Kidney tubule cell (primary cell): ENCODE measurements at regions not wholly inside any gene's neighbourhood (a gene's known extent, or its start where the extent isn't known, plus 50 kb on each side); places are given as distances from the start of the nearest gene placed in this dataset.
A peak's percentile ranks its signal among the peaks of the same experiment; 100 is the strongest.

Experiments used
- DNase-seq: peaks from one replicate; pipeline ENCODE4 v3.0.0-alpha.2; 2018; ENCODE audit warnings: low spot score

DNA sequence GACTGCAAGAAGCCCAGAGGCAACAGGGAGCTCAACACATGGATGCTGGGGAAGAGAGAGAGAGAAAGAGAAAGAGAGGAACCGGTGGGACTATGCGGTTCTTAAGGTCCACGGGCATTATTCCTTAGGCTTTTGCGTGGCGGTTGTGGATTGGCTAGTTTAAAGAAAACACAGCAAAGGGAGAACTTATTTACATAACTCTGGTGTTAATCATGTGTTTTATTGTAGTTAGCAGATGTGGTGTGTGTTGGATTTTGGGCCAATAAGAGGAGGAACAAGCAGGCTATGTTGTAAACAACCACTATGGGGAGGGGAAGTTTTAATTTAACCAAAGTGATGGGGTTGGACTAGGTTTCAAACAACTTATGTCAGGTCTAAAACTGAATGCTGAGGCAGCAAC, 275.3 kb upstream of the KLF12 start:
- DNase-seq = no peak

DNA sequence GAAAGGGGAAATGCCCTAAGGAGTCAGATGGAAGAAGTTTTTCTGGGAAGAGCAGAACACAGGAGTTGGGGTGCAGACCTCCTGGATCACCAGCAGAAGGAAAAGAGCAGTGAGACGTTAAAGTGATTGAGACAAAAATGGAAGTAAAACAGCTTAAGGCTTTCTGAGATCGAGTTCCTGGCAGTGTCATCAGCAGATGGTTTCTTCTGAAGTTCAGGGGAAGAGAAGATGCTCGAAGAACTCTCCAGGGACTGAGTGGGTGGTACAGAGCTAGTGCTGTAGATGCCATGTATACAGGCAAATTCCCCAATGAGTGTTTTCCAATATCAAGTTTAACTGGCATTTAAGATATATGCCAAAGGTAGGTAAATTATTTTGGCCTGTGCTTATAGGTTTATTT, 272.2 kb upstream of the KLF12 start:
- DNase-seq = no peak

DNA sequence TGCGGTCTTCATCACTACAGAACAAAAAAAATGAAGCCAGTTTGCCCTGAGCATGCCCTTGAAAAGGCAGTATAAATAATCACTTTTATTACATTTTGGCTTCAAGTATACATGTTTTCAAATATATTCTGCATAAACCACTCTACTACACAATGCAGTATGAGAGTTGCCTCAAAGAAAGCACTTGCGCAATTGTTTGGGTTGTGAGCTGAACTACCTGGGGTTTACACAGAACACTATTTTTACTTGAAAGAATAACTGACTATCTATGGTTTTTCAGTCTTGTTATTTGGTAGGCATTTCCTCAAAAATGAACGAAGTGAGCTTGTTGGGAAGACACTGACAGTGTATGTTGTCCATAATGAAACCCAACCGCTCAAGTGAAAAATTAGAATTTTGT, 264.4 kb upstream of the KLF12 start:
- no peak for DNase-seq

DNA sequence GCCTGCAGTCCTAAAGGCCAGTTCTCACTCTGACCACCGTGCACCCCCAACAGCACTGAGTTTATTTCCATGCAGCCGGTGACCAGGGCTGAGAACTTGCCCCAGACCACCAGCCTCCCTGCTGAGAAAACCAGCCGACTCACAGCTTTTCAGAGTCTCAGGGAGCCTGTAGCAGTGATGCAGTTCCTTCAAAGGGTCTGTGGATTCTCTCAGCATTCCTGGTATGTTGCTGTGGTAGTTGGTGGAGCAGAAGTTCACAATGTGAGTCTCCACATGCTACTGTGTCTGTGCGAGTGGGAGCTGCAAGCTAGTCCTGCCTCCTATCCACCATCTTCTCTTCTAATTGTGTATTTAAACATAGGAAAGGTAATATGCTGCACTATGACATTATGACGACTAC, 254.9 kb upstream of the KLF12 start:
- no peak for DNase-seq

DNA sequence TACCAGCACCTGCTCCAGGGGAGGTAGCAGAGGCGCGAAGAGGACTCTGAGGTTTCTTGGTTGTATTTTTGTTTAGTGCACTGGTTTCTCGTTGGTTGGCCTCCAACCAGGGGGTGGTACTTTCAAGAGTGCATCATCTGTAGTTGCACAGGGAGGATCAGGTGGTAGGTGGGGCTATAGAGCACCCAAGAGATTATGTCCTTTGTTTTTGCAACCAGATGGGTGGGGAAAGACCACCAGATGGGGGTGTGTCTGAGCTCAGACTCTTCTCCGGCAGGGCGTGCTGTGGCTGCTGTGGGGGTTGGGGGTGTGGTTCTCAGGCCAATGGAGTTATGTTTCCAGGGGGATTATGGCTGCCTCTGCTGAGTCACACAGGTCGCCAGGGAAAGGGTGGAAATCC, 254.4 kb upstream of the KLF12 start:
- no peak for DNase-seq

DNA sequence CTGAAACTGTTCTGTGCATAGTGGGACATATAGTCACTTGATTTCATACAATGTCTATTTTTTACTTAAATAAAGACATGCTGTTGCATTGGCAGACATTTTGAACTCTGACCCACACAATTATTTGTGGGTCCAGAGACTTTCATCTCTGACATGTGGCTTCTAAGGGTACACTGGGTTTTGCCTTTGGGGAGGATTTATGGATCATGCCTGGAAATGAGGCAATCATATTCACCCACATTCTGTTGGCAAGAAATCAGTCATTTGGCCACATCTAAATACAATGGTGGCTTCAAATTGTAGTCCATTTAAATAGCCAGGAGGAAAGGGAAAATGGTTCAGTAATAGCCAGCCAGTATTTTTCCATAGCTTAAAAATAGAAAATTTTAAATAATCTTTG, 238.3 kb upstream of the KLF12 start:
- no peak for DNase-seq

DNA sequence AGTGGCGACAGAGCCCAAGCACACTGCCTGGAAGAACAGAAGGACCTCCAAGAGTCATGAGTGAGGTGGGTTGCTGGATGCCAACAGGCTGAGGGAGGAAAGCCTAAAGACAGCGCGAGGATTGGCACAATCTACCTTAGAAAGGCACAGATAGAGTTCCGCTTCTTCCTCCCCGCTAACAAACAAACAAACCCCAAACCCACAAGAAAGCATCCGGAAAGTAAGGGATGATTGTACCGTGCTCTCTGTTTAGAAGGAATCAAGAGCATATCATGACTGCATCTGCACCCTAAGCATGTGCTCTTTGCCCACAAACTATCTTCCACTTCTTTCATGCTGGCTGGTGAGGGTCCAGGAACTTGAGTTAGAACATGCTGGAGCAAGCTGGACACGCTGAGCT, 233.0 kb upstream of the KLF12 start:
- DNase-seq = no peak

DNA sequence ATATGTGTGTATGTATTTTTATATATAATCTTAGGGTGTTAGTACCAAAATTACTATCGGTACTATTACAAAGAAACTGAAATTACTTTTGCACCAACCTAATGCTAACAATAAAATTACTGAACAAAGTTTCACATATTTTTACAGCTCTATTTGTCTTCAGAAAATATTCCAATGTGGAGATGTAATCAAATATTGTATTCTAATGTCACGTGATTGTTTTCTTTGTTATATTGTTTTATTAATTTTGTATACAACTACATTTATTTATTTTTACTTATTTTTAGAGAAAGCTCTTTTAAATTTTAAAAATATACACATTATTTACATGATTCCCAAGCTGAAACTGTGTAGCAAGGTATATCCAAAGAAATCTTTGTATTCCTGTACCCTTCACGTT, 227.1 kb upstream of the KLF12 start:
- no peak for DNase-seq

DNA sequence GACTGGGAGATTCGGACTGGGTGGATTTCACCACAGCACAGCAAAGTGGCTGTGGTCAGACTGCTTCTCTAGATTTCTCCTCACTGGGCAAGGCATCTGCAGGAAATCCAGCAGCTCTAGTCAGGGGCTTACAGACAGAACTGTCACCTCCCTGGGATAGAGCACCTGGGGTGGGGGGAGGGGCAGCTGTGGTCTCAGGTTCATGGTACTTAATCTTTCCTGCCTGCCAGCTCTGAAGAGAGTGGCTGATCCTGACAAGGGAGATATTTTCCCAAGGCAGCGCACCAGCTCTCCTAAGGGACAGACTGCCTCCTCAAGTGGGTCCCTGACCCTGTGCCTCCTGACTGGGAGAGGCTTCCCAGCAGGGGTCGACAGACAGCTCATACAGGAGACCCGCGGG, 212.8 kb upstream of the KLF12 start:
- no peak for DNase-seq

DNA sequence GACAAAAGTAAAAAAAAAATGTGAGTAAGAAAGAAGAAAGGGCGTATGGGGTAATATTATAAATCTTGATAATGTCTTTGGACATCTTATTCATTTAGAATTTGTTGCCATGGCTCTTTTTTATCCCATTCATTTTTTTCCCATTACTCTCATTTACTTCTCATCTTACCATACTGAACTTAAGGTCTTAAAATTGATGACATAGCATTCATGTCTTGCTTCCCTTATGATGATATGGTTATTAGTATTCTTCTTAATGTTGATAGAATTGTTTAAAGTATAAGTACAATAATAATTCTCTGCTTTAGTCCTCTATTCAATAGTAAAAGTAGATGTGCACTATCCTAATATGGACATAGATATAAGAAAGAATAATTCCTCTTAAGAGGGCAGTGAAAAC, 204.1 kb upstream of the KLF12 start:
- no peak for DNase-seq

DNA sequence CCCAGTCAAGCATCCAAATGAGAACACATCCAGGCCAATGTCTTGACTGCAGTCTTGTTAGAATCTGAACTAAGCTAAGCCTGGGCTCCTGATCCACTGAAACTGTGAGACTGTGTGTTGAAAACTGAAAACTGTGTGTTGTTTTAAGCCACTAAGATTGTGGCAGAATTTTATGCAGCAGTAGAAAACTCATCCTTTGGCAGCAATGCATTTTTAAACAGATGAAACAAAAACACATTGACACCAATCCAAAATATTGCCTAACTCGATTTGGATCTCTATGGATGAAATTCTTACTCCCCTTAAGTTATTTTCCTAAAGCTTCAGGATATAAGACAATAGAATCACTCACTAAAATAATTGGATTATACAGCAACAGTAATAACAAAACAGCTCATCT, 202.3 kb upstream of the KLF12 start:
- no peak for DNase-seq

DNA sequence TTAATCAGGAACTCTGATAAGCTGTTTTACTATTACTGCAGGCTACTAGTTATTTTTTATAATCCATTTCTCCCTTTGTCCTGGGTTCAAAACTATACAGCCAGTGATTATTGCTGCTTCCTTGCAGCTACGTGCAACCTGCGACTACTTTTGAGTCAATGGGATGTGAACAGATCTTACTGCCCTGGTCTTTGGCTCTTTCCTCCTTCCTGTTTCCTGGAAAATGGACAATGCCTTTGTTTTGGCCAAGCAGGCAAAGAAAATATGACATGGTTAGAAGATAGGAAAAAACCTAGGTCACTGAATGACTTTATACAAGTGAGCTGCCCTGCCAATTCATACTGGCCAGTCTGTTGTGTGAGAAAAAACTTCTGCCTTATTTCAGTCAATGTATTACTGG, 201.2 kb upstream of the KLF12 start:
- no peak for DNase-seq

DNA sequence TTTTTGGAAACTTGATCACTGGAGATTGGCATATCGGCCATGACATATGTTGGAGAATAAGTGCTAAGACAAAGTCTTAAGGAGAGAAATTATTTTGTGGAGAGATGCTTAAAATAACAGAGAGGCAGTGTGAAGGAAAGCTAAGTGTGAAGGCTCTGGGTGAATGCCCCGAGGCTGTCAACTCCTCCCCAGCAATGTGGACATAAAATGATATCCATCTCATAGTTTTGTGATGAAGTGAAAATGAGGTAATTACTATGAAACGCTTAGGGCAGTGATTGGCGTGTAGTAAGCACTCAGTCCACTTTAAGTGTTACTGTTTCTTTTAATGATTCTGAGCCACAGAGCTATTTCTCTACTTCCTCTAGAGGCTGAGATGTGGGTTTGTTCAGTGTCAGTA, 195.8 kb upstream of the KLF12 start:
- peak; percentile 10 for DNase-seq

DNA sequence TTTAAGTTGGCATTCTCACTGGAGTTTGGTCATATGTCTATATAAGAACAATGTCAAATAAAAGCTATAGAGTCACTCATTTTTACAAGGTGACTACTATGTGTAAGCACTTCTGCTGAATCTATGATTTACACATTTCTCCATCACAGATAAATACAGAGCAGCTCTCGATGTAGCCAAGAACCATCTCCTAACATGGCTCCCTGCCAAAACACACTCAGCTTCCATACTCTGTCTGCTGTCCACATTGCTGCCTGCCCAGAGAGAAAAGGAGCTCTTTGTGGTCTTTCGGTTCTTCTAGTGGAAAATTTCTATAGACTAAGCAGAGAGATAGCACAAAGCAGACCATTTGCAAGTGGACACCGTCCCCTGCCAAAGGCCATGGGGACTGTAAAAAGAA, 190.9 kb upstream of the KLF12 start:
- DNase-seq = no peak

DNA sequence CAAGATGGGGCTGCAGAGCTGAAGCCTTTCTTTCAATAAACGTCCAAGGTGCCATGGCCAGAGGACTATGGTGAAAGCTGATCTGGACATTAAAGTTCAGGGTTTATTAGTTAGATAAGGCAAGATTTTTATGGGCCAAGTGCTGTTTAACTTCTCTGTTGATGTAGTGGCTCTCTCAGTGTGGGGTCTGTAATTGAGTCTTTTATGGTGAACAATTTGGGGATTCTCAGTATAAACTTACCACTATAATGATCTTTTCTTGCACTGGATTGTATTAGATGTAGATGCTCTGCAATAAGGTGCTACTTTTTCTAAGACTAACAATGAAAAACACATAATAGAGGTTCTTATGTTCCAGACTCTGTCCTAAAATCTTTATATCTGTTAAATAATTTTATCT, 190.1 kb upstream of the KLF12 start:
- DNase-seq = no peak

DNA sequence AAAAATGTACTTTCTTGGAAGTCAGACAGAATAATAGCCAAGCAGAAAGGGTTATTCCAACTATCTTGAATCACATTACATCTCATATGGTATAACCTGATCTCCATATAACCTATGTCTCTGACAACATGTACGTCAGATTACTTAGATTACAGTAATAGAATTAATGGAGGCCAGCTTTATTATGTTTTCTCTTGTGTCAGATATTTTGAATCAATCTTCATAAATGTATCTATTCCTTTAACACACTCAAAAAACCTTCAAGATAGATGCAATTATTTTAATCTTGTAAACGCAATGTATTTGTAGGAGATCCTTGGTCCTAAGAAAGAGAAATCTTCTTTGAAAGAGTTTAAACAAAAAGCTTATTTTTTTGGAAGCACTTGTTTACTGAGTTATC, 188.4 kb upstream of the KLF12 start:
- no peak for DNase-seq

DNA sequence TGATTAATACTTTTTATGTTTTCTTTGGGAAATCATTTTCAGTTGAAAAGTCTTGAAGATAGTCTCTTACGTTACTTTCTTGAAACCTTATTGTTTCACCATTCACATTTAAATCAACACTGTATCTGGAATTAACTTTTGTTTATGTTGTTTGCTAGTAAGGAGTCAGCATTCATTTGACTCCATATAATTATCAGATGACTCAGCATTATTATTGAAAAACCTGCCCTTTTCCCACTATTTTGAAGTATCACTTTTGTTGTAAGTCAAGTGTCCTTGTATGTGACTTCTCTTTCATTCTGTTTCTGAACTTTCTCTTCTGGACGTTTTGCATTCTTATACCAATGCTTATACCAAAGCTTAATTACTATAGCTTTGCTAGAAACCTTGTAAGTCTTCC, 186.1 kb upstream of the KLF12 start:
- no peak for DNase-seq

DNA sequence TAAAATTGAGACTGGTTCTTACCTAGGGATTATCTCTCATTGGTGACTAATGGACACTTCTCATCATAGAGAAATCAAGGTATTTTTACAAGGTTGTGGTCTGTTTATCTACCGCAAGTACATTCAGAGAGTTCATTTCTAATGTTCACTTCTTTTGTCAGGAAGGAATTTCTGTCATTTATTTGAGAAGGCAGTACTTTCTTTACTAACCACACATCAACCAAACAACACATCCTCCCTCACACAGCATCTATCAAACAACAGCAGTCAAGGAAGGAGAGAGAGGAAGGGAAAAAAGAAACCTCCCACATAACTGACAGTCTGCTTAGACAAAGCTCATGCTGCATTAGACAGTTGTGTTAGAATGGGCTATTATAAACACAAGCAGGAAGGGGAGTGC, 182.3 kb upstream of the KLF12 start:
- no peak for DNase-seq

DNA sequence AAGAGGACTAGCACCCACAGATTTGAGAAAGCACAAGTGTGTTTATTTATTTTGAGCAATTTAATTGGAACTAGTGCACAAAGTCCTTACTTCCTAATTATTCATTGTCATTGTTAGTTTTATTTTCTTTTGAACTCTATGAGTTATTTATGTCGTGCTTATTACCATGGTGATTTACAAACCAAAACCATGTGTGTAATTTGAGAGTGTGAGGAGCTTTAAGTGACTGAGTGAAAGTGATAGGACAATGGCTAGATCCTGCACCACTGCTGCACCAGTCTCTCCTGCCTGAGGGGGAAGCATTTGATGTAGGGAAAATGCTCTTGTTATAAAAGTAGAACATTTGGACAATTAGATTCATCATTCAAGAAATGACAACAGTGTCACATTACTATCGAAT, 172.3 kb upstream of the KLF12 start:
- no peak for DNase-seq

DNA sequence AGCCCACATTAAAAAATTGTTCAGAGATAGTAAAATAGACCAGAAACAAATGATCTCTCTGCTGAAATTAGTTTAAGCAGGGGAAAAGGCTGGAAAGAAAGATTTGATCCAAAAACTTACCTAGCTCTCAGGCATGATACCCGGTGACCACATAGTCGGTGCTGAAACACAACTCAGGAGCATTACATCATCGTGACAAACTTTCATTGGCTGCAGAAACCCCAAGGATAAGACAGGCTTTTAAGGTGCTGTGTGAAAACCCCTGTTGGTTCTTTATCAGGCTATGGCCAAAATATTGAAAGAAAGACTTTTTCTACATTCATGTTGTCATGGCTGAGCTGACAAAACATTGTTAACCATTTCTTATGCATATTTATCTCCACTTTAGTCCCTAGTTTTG, 171.7 kb upstream of the KLF12 start:
- DNase-seq = no peak

DNA sequence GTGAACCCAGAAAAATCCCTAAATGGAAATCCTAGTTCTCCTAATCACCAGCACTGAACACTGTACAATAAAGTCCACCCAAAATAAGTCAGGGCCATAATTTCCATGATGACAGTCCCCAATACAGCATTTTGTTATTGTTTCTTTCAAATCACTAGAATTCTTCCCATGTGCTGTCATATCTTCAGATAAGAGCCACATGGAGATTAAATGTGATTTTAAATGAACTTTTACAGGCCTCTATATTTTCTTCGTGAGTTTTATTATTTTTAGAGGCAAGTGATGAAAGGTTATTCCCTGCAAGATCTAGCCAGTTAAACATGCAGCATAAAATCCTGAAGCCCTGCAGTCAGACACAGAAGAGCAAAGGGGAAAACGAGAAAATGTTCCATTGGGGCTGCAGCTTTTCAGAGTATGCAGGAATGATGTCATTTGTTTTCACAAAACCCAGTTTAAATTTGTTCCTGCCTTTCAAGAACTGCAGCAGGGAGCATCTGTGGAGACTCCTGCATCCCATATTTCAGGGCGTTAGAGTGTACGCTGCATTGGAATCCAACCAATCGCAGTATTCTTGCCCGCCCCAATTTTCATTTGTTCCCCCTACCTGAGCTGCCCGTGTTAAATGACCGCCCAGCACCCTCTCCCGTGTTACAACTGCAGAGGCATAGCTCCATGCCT, 167.2 kb upstream of the KLF12 start:
- no peak for DNase-seq

DNA sequence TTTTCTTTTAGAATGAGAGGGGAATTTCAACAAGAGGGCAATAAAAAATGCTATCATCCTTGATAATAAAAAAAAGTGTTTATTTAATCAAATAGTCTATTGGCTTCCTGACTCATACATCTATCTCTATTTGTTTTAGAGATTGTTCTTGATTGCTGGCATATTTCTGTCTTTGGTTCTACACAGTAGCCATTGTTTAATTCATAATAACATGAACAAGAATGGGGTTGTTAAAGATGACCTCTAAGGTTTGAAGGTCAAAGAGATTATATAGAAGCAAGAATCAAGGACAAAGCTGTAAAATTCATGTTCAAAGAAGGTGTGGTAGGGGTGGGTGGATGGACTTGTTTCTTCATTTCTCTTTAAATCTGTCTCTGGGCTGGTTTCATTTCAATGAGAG, 166.0 kb upstream of the KLF12 start:
- no peak for DNase-seq

DNA sequence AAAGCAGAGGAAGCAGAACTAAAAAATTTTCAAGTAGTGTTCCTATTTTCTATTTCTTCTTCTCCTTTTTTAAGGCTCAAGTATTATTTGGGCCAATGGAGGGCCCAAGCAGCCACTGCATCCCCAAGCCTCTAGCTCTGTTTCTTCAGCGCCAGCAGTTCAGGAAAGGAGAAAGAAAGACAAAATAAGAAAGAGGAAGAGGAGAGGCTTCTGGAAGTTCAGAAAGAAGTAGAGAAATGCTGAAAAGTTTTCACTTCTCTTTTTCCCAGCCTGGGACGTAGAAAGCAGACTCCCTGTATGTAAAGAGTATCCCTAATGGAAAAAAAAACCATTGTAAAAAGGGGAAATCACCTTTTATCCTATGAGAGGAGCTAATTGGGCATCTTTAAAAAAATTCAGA, 165.5 kb upstream of the KLF12 start:
- no peak for DNase-seq

DNA sequence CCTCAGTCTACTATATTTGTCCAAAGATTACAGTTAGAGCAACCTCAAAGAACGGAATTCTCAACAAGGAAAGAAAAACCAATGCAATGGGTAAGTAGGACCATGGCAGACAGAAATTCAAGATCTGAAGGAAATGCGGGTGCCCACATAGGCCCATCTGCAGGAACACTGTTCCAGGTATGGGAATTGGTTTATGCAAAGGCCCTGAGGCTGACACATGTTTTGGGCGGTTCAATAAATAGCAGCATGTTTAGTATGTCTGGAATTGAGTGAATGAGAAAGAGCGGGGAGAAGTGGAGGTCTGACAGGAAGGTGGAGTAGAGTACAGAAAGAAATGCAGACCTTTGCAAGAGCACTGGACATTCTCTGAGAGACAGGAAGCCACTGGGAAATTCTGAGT, 164.7 kb upstream of the KLF12 start:
- DNase-seq = no peak
